Fibroblast of lung (primary cell): ENCODE measurements at regions not wholly inside any gene's neighbourhood (a gene's known extent, or its start where the extent isn't known, plus 50 kb on each side); places are given as distances from the start of the nearest gene placed in this dataset.
"Not testable (repeated sequence)": the region's sequence is repeated elsewhere in the genome, so short reads cannot be mapped to it uniquely, and the experiment has no call there.

Experiments
- EZH2 ChIP-seq: IDR thresholded peaks from 2 replicates; pipeline ENCODE4 v1.5.1; 2012; ENCODE audit warnings: low read length, control low read depth, mild to moderate bottlenecking; ENCODE audit errors: missing control alignments
- TF ChIP-seq, protein P1 (sequence below), 2 donors: IDR thresholded peaks in 1 of 2; conservative IDR thresholded peaks in 1 of 2; 1 replicate in 1 of 2; 2 replicates in 1 of 2; pipeline ENCODE4 v1.5.1; 2011 to 2012; ENCODE audit warnings: low read length in 2 of 2, control low read depth in 1 of 2, inconsistent platforms in 1 of 2, low read depth in 1 of 2, mild to moderate bottlenecking in 1 of 2

DNA sequence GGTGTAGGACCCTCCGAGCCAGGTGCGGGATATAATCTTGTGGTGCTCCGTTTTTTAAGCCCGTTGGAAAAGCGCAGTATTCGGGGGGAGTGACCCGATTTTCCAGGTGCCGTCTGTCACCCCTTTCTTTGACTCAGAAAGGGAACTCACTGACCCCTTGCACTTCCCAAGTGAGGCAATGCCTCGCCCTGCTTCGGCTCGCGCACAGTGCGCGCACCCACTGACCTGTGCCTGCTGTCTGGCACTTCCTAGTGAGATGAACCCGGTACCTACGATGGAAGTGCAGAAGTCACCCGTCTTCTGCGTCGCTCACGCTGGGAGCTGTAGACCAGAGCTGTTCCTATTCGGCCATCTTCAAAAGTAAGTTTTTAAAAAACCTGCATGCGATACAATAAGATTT, 362.1 kb downstream of the HS3ST1 start:
- TF ChIP-seq, protein P1, sequence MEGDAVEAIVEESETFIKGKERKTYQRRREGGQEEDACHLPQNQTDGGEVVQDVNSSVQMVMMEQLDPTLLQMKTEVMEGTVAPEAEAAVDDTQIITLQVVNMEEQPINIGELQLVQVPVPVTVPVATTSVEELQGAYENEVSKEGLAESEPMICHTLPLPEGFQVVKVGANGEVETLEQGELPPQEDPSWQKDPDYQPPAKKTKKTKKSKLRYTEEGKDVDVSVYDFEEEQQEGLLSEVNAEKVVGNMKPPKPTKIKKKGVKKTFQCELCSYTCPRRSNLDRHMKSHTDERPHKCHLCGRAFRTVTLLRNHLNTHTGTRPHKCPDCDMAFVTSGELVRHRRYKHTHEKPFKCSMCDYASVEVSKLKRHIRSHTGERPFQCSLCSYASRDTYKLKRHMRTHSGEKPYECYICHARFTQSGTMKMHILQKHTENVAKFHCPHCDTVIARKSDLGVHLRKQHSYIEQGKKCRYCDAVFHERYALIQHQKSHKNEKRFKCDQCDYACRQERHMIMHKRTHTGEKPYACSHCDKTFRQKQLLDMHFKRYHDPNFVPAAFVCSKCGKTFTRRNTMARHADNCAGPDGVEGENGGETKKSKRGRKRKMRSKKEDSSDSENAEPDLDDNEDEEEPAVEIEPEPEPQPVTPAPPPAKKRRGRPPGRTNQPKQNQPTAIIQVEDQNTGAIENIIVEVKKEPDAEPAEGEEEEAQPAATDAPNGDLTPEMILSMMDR (conservative IDR thresholded peaks at IDR 0.05 in 1 of 2, IDR thresholded peaks at IDR 0.05 in 1 of 2; ENCODE audit: low read depth in 1 of 2, low read length in 2 of 2): not testable (repeated sequence)
- TF ChIP-seq EZH2: not testable (repeated sequence)
